ENCODE measurements at regions not wholly inside any gene's neighbourhood (a gene's known extent, or its start where the extent isn't known, plus 50 kb on each side); places are given as distances from the start of the nearest gene placed in this dataset.

GRCh38 chr10:45553613-45554012 lies 119.0 kb downstream of the ZFAND4 start:
- H3K4me2 ChIP-seq (ENCODE audit: low read length) = no peak overlapping the region
- no peak overlapping the region for H3K4me3 ChIP-seq (ENCODE audit: low read length)
- no peaks in the 10 kb centered on the region for H3F3A ChIP-seq (ENCODE audit: insufficient read depth, low read length, poor library complexity, severe bottlenecking)
- H3K9ac ChIP-seq (ENCODE audit: low read length) = no peak overlapping the region
- no peaks in the 10 kb centered on the region for H3K79me2 ChIP-seq (replicated peaks; ENCODE audit: insufficient read depth, low read length)
- H3K36me3 ChIP-seq (ENCODE audit: insufficient read depth, low read length) = no peaks in the 10 kb centered on the region
- H3K27ac ChIP-seq (ENCODE audit: low read length) = no peak overlapping the region
- no peaks in the 10 kb centered on the region for H4K20me1 ChIP-seq (ENCODE audit: insufficient read depth)
- TF ChIP-seq EP300 (conservative IDR thresholded peaks at IDR 0.05; ENCODE audit: poor library complexity, severe bottlenecking) (no peak), REST (IDR thresholded peaks at IDR 0.05; ENCODE audit: borderline replicate concordance) (no peak), CTCF (IDR thresholded peaks at IDR 0.05; ENCODE audit: poor library complexity, severe bottlenecking) (no peak), EZH2 (IDR thresholded peaks at IDR 0.05; ENCODE audit: borderline replicate concordance, insufficient read depth, low read length, poor library complexity, severe bottlenecking) (no peak), POLR2AphosphoS5 (IDR thresholded peaks at IDR 0.05) (no peak), RAD21 (conservative IDR thresholded peaks at IDR 0.05) (no peak)
- H2AFZ ChIP-seq (ENCODE audit: low read depth, low read length) = no peak overlapping the region
- H3K9me2 ChIP-seq (ENCODE audit: insufficient read depth, low read length) = no peaks in the 10 kb centered on the region
- H3K27me3 ChIP-seq (ENCODE audit: insufficient read depth, low read depth, low read length) = no peaks in the 10 kb centered on the region
- H3K9me3 ChIP-seq (ENCODE audit: low read length) = no peaks in the 10 kb centered on the region

- Histone ChIP-seq H3K4me3 (ENCODE audit: low read length) (no peak overlapping the region), H3K9ac (ENCODE audit: low read length) (no peak overlapping the region), H3K36me3 (ENCODE audit: insufficient read depth, low read length) (no peaks in the 10 kb centered on the region), H3K27me3 (ENCODE audit: insufficient read depth, low read depth, low read length) (no peaks in the 10 kb centered on the region), H3K79me2 (replicated peaks; ENCODE audit: insufficient read depth, low read length) (no peaks in the 10 kb centered on the region), H3K4me2 (ENCODE audit: low read length) (no peak overlapping the region), H4K20me1 (ENCODE audit: insufficient read depth) (no peaks in the 10 kb centered on the region), H3K9me3 (ENCODE audit: low read length) (no peaks in the 10 kb centered on the region), H3F3A (ENCODE audit: insufficient read depth, low read length, poor library complexity, severe bottlenecking) (no peaks in the 10 kb centered on the region), H3K9me2 (ENCODE audit: insufficient read depth, low read length) (no peaks in the 10 kb centered on the region), H3K27ac (ENCODE audit: low read length) (no peak overlapping the region), H2AFZ (ENCODE audit: low read depth, low read length) (no peak overlapping the region)
- TF ChIP-seq CTCF (IDR thresholded peaks at IDR 0.05; ENCODE audit: poor library complexity, severe bottlenecking) = no peak
- TF ChIP-seq EZH2 (IDR thresholded peaks at IDR 0.05; ENCODE audit: borderline replicate concordance, insufficient read depth, low read length, poor library complexity, severe bottlenecking) = no peak
- TF ChIP-seq TAF1 (IDR thresholded peaks at IDR 0.05; ENCODE audit: low read depth) = no peak
- no peak for TF ChIP-seq REST (IDR thresholded peaks at IDR 0.05; ENCODE audit: borderline replicate concordance)
- TF ChIP-seq RAD21 (conservative IDR thresholded peaks at IDR 0.05) = no peak
- TF ChIP-seq MXI1 (conservative IDR thresholded peaks at IDR 0.05; ENCODE audit: poor library complexity, severe bottlenecking) = no peak
- TF ChIP-seq POLR2AphosphoS5 (IDR thresholded peaks at IDR 0.05) = no peak
- no peak for TF ChIP-seq EP300 (conservative IDR thresholded peaks at IDR 0.05; ENCODE audit: poor library complexity, severe bottlenecking)
- TF ChIP-seq SMC3 (conservative IDR thresholded peaks at IDR 0.05; ENCODE audit: poor library complexity) = no peak
These were observed 119.4 kb downstream of the ZFAND4 start for GRCh38 chr10:45553155-45553554.
